ENCODE measurements at regions not wholly inside any gene's neighbourhood (a gene's known extent, or its start where the extent isn't known, plus 50 kb on each side); places are given as distances from the start of the nearest gene placed in this dataset.

DNA sequence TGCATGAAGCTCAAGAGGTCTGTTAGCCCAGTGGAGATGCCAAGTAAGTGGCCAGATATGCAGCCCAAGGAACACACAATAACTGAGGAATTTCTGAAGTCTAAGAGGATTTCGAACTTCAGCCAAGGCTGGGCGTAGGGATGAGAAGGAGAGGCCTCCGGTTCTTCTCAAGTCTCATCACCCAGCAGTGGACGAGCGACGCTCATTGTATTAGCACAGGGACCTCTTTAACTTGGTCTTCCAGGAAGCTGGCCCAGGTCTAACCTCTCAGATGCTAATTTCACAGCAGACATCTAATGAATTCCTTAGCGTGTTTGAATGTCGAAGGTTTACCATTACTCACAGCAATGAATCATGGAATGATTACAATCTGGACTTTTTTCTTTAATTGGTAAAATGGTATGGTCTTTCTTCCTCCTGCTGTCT is 85.0 kb downstream of the HES1 start:
- TF ChIP-seq SUZ12 (IDR thresholded peaks at IDR 0.05; ENCODE audit: extremely low read depth, insufficient read depth, insufficient read length): no peak
- no peak for TF ChIP-seq ZNF274 (IDR thresholded peaks at IDR 0.05; ENCODE audit: low read depth, low read length)
